Stromal cell of bone marrow (primary cell): ENCODE measurements at regions not wholly inside any gene's neighbourhood (a gene's known extent, or its start where the extent isn't known, plus 50 kb on each side); places are given as distances from the start of the nearest gene placed in this dataset.
A peak's percentile ranks its signal among the peaks of the same experiment; 100 is the strongest.

Experiments
- DNase-seq: peaks from one replicate; pipeline ENCODE4 v3.0.0-alpha.2; 2012; ENCODE audit warnings: low read depth

GRCh38 chr6:6840831-6841291 is 252.3 kb downstream of the LY86 start:
- DNase-seq: no peak

GRCh38 chr6:6841571-6841970 is 253.1 kb downstream of the LY86 start:
- DNase-seq: no peak

- no peak for DNase-seq
These were observed 253.8 kb downstream of the LY86 start for GRCh38 chr6:6842291-6842690.

- DNase-seq: peak; percentile 6
These were observed 254.6 kb downstream of the LY86 start for GRCh38 chr6:6843057-6843627.

- DNase-seq: no peak
These were observed 255.3 kb downstream of the LY86 start for GRCh38 chr6:6843777-6844176.

GRCh38 chr6:6844530-6844929 is 256.0 kb downstream of the LY86 start:
- no peak for DNase-seq

- no peak for DNase-seq
These were observed 257.1 kb downstream of the LY86 start for GRCh38 chr6:6845603-6846002.

- DNase-seq: no peak
These were observed 259.1 kb downstream of the LY86 start for GRCh38 chr6:6847591-6847990.

- peak; percentile 97 for DNase-seq
These were observed 256.5 kb upstream of the RREB1 start for GRCh38 chr6:6851059-6851948.

- DNase-seq: no peak
These were observed 255.9 kb upstream of the RREB1 start for GRCh38 chr6:6851949-6852261.

GRCh38 chr6:6856538-6857523 is 250.9 kb upstream of the RREB1 start:
- peak; percentile 40 for DNase-seq

- no peak for DNase-seq
These were observed 250.2 kb upstream of the RREB1 start for GRCh38 chr6:6857528-6857927.

- no peak for DNase-seq
These were observed 249.2 kb upstream of the RREB1 start for GRCh38 chr6:6858533-6858982.

GRCh38 chr6:6859105-6859504 is 248.7 kb upstream of the RREB1 start:
- DNase-seq: no peak

- no peak for DNase-seq
These were observed 248.0 kb upstream of the RREB1 start for GRCh38 chr6:6859722-6860121.

GRCh38 chr6:6860863-6861262 is 246.9 kb upstream of the RREB1 start:
- no peak for DNase-seq

- no peak for DNase-seq
These were observed 246.3 kb upstream of the RREB1 start for GRCh38 chr6:6861351-6861894.

GRCh38 chr6:6861995-6862394 is 245.8 kb upstream of the RREB1 start:
- DNase-seq: no peak

GRCh38 chr6:6863970-6864639 is 243.7 kb upstream of the RREB1 start:
- DNase-seq: no peak

- DNase-seq: no peak
These were observed 242.2 kb upstream of the RREB1 start for GRCh38 chr6:6865611-6866010.

- peak; percentile 55 for DNase-seq
These were observed 240.9 kb upstream of the RREB1 start for GRCh38 chr6:6866656-6867403.
